22Rv1 (cell line): ENCODE measurements at regions not wholly inside any gene's neighbourhood (a gene's known extent, or its start where the extent isn't known, plus 50 kb on each side); places are given as distances from the start of the nearest gene placed in this dataset.
"Not testable (repeated sequence)": the region's sequence is repeated elsewhere in the genome, so short reads cannot be mapped to it uniquely, and the experiment has no call there.

Experiments used
- H3K27ac ChIP-seq: fragments of 450-650 bp; 2 replicates; pipeline ENCODE4 v1.5.1; 2017
- ZFX ChIP-seq: fragments of 450-650 bp; IDR thresholded peaks from 2 replicates; pipeline ENCODE4 v1.6.1; 2017; ENCODE audit warnings: antibody characterized with exemption, borderline replicate concordance
- TF ChIP-seq, protein P1 (sequence below): fragments of 450-650 bp; IDR thresholded peaks from 2 replicates; pipeline ENCODE4 v1.5.1; 2017; ENCODE audit warnings: mild to moderate bottlenecking

- H3K27ac ChIP-seq = no peak overlapping the region
- TF ChIP-seq ZFX = no peak
- TF ChIP-seq, protein P1, sequence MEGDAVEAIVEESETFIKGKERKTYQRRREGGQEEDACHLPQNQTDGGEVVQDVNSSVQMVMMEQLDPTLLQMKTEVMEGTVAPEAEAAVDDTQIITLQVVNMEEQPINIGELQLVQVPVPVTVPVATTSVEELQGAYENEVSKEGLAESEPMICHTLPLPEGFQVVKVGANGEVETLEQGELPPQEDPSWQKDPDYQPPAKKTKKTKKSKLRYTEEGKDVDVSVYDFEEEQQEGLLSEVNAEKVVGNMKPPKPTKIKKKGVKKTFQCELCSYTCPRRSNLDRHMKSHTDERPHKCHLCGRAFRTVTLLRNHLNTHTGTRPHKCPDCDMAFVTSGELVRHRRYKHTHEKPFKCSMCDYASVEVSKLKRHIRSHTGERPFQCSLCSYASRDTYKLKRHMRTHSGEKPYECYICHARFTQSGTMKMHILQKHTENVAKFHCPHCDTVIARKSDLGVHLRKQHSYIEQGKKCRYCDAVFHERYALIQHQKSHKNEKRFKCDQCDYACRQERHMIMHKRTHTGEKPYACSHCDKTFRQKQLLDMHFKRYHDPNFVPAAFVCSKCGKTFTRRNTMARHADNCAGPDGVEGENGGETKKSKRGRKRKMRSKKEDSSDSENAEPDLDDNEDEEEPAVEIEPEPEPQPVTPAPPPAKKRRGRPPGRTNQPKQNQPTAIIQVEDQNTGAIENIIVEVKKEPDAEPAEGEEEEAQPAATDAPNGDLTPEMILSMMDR = no peak
Observed at GRCh38 chr21:35521293-35521692, 472.2 kb upstream of the RUNX1 start.

DNA sequence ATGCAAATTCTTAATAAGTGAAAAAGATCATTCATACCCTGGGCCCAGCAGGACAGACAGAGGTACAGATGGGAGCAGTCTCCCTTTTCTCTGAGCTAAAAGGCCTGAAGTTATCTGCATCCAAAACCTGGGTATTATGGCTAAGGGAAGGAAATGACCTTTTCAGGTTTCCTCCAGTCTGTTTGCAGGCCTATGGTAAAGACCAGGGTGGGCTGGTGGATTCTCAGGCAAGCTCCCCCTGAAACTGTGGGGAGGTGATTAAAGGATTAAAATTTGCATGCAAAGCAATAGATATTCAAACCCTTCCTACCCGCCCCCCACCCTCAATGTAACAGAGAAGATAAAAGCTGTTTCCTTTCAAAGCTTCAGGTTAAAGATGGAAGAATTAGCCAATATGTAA is 471.8 kb upstream of the RUNX1 start:
- H3K27ac ChIP-seq = no peak overlapping the region
- TF ChIP-seq, protein P1 = no peak
- no peak for TF ChIP-seq ZFX

DNA sequence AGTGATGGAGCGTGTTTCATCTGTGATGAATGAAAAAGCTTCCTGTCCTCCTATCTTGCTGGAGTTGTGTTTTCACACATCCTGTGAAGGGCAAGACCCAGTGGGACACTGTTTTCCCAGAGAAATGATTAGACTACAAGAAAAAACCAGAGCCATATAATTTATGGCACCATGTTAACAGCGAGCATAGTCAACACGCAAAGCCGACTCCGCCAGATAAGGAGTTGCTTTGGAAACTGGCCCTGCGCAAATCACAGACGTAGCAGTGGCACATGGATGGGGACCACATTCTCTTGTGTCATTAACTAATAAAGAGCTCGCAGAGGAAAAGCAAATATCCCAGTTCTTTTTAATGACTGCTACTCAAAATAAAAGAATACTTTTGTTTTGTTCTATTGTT is 471.2 kb upstream of the RUNX1 start:
- no peak overlapping the region for H3K27ac ChIP-seq
- no peak for TF ChIP-seq ZFX
- TF ChIP-seq, protein P1 = no peak

DNA sequence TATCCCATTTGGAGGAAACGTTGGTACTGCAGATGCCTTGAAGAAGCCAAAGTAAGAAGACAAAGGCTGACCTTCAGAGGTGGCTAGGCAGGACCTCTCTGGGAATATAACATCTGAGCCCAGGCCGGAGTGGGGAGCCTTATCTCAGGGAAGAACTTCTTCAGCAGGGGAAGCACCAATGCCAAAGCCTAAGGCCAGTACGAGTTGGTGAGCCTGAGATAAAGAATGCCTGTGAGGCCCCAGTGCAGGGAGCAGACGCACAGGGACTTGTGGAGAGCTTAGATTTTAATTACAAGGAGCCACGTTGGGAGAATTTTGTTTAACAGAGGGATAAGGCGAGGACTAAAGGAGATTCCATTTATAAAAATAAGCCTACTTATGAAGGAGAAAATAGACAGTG is 468.8 kb upstream of the RUNX1 start:
- TF ChIP-seq, protein P1 = no peak
- TF ChIP-seq ZFX = no peak
- H3K27ac ChIP-seq = no peak overlapping the region

DNA sequence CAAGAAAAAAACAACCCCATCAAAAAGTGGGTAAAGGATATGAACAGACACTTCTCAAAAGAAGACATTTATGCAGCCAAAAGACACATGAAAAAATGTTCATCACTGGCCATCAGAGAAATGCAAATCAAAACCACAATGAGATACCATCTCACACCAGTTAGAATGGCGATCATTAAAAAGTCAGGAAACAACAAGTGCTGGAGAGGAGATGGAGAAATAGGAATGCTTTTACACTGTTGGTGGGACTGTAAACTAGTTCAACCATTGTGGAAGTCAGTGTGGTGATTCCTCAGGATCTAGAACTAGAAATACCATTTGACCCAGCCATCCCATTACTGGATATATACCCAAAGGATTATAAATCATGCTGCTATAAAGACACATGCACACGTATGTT is 467.2 kb upstream of the RUNX1 start:
- H3K27ac ChIP-seq = not testable (repeated sequence)

- no peak overlapping the region for H3K27ac ChIP-seq
- TF ChIP-seq ZFX = no peak
- TF ChIP-seq, protein P1 = no peak
Observed at GRCh38 chr21:35512346-35512745, 463.2 kb upstream of the RUNX1 start.

DNA sequence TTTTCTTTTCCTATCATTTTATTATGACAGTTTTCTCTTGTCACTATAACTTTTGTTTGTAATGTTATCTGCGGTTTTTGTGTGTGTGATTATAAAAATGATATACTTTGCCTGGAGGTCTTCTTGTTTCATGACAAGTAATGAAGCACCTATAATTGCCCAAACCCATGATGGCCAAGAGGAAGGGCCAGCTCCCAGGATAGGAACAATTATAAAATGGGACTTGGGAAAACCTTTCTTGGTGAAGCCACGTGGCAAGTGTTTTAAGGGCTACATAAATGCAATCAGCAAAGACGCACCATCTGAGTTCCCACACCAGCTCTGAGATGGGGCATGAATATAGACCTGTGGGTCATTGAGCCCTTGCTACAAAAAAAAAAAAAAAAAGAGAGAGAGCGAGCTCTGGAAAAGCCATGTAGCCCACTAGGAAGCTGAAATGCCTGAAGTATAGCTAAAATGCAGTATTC is 462.6 kb upstream of the RUNX1 start:
- TF ChIP-seq, protein P1 = no peak
- no peak for TF ChIP-seq ZFX
- H3K27ac ChIP-seq = no peak overlapping the region

GRCh38 chr21:35510957-35511695 is 462.0 kb upstream of the RUNX1 start:
- no peak for TF ChIP-seq ZFX
- TF ChIP-seq, protein P1 = no peak
- H3K27ac ChIP-seq = no peak overlapping the region
